Progenitor cell of endocrine pancreas (in vitro differentiated cells): ENCODE measurements at regions not wholly inside any gene's neighbourhood (a gene's known extent, or its start where the extent isn't known, plus 50 kb on each side); places are given as distances from the start of the nearest gene placed in this dataset.
"Not testable (repeated sequence)": the region's sequence is repeated elsewhere in the genome, so short reads cannot be mapped to it uniquely, and the experiment has no call there.

Experiments
- DNase-seq: peaks from one replicate; pipeline ENCODE4 v3.0.0; 2021; ENCODE audit warnings: low spot score; ENCODE audit not compliant: unreplicated experiment
- H3K27ac Mint-ChIP-seq: 2 replicates; pipeline ENCODE4 v1.8.0; 2021; ENCODE audit warnings: mild to moderate bottlenecking, moderate library complexity, mixed read lengths
- H3K27me3 Mint-ChIP-seq: 2 replicates; pipeline ENCODE4 v1.8.0; 2021; ENCODE audit warnings: mixed read lengths
- H3K36me3 Mint-ChIP-seq: 2 replicates; pipeline ENCODE4 v1.8.0; 2022; ENCODE audit warnings: mixed read lengths; ENCODE audit not compliant: insufficient read depth
- H3K4me1 Mint-ChIP-seq: 2 replicates; pipeline ENCODE4 v1.8.0; 2021; ENCODE audit warnings: low read depth, mixed read lengths
- H3K4me3 Mint-ChIP-seq: 2 replicates; pipeline ENCODE4 v1.8.0; 2021; ENCODE audit warnings: low read depth, mild to moderate bottlenecking, moderate library complexity, mixed read lengths
- H3K9me3 Mint-ChIP-seq: 2 replicates; pipeline ENCODE4 v1.8.0; 2021; ENCODE audit warnings: low read depth, mixed read lengths
- CTCF ChIP-seq: fragments of 200-600 bp; sonication (generic); IDR thresholded peaks from one replicate; pipeline ENCODE4 v1.5.0; 2021; ENCODE audit warnings: antibody characterized with exemption, mild to moderate bottlenecking; ENCODE audit not compliant: unreplicated experiment

GRCh38 chr16:16593156-16593863 lies 214.4 kb downstream of the NPIPA7 start:
- H3K27ac Mint-ChIP-seq, H3K36me3 Mint-ChIP-seq, H3K4me3 Mint-ChIP-seq, H3K9me3 Mint-ChIP-seq, H3K27me3 Mint-ChIP-seq, H3K4me1 Mint-ChIP-seq: not testable (repeated sequence)
- peak; percentile 43 for DNase-seq
- TF ChIP-seq CTCF, result peak; percentile 68

- H3K27ac Mint-ChIP-seq, H3K9me3 Mint-ChIP-seq, H3K27me3 Mint-ChIP-seq, H3K36me3 Mint-ChIP-seq, H3K4me3 Mint-ChIP-seq, H3K4me1 Mint-ChIP-seq, DNase-seq: not testable (repeated sequence)
Observed at GRCh38 chr16:16595029-16595718, 216.2 kb downstream of the NPIPA7 start.

- not testable (repeated sequence) for H3K4me1 Mint-ChIP-seq, H3K27me3 Mint-ChIP-seq, H3K9me3 Mint-ChIP-seq
Observed at GRCh38 chr16:16601239-16601638, 222.3 kb downstream of the NPIPA7 start.

GRCh38 chr16:16607401-16608082 lies 228.6 kb downstream of the NPIPA7 start:
- not testable (repeated sequence) for DNase-seq, H3K36me3 Mint-ChIP-seq, H3K4me3 Mint-ChIP-seq

More at GRCh38 chr16:16601239-16601638, 222.3 kb downstream of the NPIPA7 start:
- H3K27ac Mint-ChIP-seq, H3K36me3 Mint-ChIP-seq, DNase-seq, H3K4me3 Mint-ChIP-seq: not testable (repeated sequence)

GRCh38 chr16:16609627-16610026 lies 230.7 kb downstream of the NPIPA7 start:
- not testable (repeated sequence) for H3K27me3 Mint-ChIP-seq, H3K27ac Mint-ChIP-seq, H3K4me3 Mint-ChIP-seq, DNase-seq, H3K36me3 Mint-ChIP-seq, H3K9me3 Mint-ChIP-seq, H3K4me1 Mint-ChIP-seq

More at GRCh38 chr16:16607401-16608082, 228.6 kb downstream of the NPIPA7 start:
- not testable (repeated sequence) for H3K27ac Mint-ChIP-seq, H3K27me3 Mint-ChIP-seq, H3K9me3 Mint-ChIP-seq, H3K4me1 Mint-ChIP-seq

- H3K27ac Mint-ChIP-seq, H3K4me1 Mint-ChIP-seq, H3K36me3 Mint-ChIP-seq, H3K4me3 Mint-ChIP-seq, H3K9me3 Mint-ChIP-seq, H3K27me3 Mint-ChIP-seq, DNase-seq: not testable (repeated sequence)
Observed at GRCh38 chr16:16610389-16610967, 231.5 kb downstream of the NPIPA7 start.

GRCh38 chr16:16613212-16613611 lies 234.3 kb downstream of the NPIPA7 start:
- not testable (repeated sequence) for H3K27ac Mint-ChIP-seq, H3K4me1 Mint-ChIP-seq, DNase-seq, H3K27me3 Mint-ChIP-seq, H3K4me3 Mint-ChIP-seq, H3K9me3 Mint-ChIP-seq, H3K36me3 Mint-ChIP-seq

GRCh38 chr16:16614484-16614883 lies 235.5 kb downstream of the NPIPA7 start:
- H3K27ac Mint-ChIP-seq, DNase-seq, H3K4me1 Mint-ChIP-seq, H3K36me3 Mint-ChIP-seq, H3K27me3 Mint-ChIP-seq, H3K4me3 Mint-ChIP-seq, H3K9me3 Mint-ChIP-seq: not testable (repeated sequence)

GRCh38 chr16:16618963-16619465 lies 240.1 kb downstream of the NPIPA7 start:
- not testable (repeated sequence) for H3K4me3 Mint-ChIP-seq, H3K27ac Mint-ChIP-seq, H3K4me1 Mint-ChIP-seq, DNase-seq, H3K27me3 Mint-ChIP-seq, H3K9me3 Mint-ChIP-seq, H3K36me3 Mint-ChIP-seq

GRCh38 chr16:16624367-16624766 lies 245.4 kb downstream of the NPIPA7 start:
- not testable (repeated sequence) for H3K4me1 Mint-ChIP-seq, H3K36me3 Mint-ChIP-seq, H3K4me3 Mint-ChIP-seq, H3K27ac Mint-ChIP-seq, H3K9me3 Mint-ChIP-seq, H3K27me3 Mint-ChIP-seq, DNase-seq

- not testable (repeated sequence) for DNase-seq, H3K27ac Mint-ChIP-seq, H3K27me3 Mint-ChIP-seq, H3K4me1 Mint-ChIP-seq, H3K4me3 Mint-ChIP-seq, H3K9me3 Mint-ChIP-seq, H3K36me3 Mint-ChIP-seq
Observed at GRCh38 chr16:16625140-16625539, 246.2 kb downstream of the NPIPA7 start.

GRCh38 chr16:16627865-16628264 lies 248.9 kb downstream of the NPIPA7 start:
- H3K9me3 Mint-ChIP-seq, H3K27ac Mint-ChIP-seq, H3K4me3 Mint-ChIP-seq, H3K27me3 Mint-ChIP-seq, H3K36me3 Mint-ChIP-seq, DNase-seq, H3K4me1 Mint-ChIP-seq: not testable (repeated sequence)
